SK-N-SH (cell line): ENCODE measurements at regions not wholly inside any gene's neighbourhood (a gene's known extent, or its start where the extent isn't known, plus 50 kb on each side); places are given as distances from the start of the nearest gene placed in this dataset.

Experiments used
- NFIC ChIP-seq: IDR thresholded peaks from 2 replicates; pipeline ENCODE4 v1.4.0; 2012; ENCODE audit warnings: borderline replicate concordance
- POLR2AphosphoS5 ChIP-seq: IDR thresholded peaks from 2 replicates; pipeline ENCODE4 v1.6.1; 2012; ENCODE audit warnings: low read depth, low read length

DNA sequence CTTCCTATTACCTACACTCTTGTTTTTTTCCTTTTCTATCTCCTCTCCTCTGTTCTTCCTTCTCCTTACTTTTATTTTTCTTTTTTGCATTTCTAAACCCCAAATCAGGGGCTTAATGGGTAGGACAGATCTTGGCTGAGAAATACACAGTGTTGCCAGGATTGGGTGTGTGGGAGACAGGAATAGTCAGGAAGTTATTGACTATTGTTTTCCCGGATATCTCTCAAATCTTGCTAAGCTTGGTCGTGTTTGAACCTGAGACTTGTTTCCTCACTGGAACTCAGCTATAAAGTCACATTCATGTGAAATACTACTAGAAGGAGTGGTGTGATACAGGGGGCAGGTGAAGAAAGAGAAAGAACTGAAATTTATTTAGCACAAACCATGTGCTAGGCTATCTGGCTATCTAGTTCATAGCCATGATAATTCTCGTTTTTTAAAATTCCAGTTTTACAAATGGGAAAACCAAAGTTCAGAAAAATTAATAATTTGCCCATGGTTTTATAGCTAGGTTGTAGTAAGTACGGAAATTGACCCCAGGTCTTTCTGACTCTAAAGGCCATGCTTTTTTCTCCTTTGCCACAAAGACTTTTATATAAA lies 343.2 kb upstream of the UMPS start:
- no peak for TF ChIP-seq POLR2AphosphoS5
- TF ChIP-seq NFIC, result no peak
